Left lung (tissue), 4 donors: ENCODE measurements at regions not wholly inside any gene's neighbourhood (a gene's known extent, or its start where the extent isn't known, plus 50 kb on each side); places are given as distances from the start of the nearest gene placed in this dataset.
A peak's percentile ranks its signal among the peaks of the same experiment; 100 is the strongest.

Experiments
- ATAC-seq: fragments of 200-7000 bp; cut with Tn5 transposase; one replicate; pipeline ENCODE4 v1.9.1; 2020; ENCODE audit warnings: moderate library complexity
- DNase-seq, 4 donors: peaks; one replicate each; pipeline ENCODE4 v3.0.0-alpha.2; 2013 to 2020
- H3K27ac ChIP-seq, 2 donors: fragments of 200-600 bp; sonication (generic) in 1 of 2; one replicate each; pipeline versions ENCODE4 v1.5.0 to v1.8.0; 2020 to 2021
- H3K27me3 ChIP-seq, 2 donors: fragments of 200-600 bp; sonication (generic) in 1 of 2; one replicate each; pipeline versions ENCODE4 v1.5.0 to v1.8.0; 2020 to 2021
- H3K36me3 ChIP-seq, 2 donors: fragments of 200-600 bp; sonication (generic) in 1 of 2; one replicate each; pipeline versions ENCODE4 v1.5.0 to v1.8.0; 2020 to 2021
- H3K4me1 ChIP-seq, 2 donors: fragments of 200-600 bp; one replicate each; pipeline ENCODE4 v1.8.0; 2021
- H3K4me3 ChIP-seq, 2 donors: fragments of 200-600 bp; sonication (generic) in 1 of 2; one replicate each; pipeline versions ENCODE4 v1.5.0 to v1.8.0; 2020 to 2021; ENCODE audit warnings: mild to moderate bottlenecking in 1 of 2
- H3K9me3 ChIP-seq, 2 donors: fragments of 200-600 bp; sonication (generic) in 1 of 2; one replicate each; pipeline versions ENCODE4 v1.5.0 to v1.8.0; 2020 to 2021
- CTCF ChIP-seq, 2 donors: fragments of 200-600 bp; sonication (generic) in 1 of 2; IDR thresholded peaks; one replicate each; pipeline versions ENCODE4 v1.5.0 to v1.8.0; 2021; ENCODE audit warnings: antibody characterized with exemption in 2 of 2
- intact Hi-C, 2 donors: fragments of 100-400 bp; cut with DNase I; formaldehyde crosslinking; loops; one replicate each; pipeline versions ENCODE4 v1.11.2 to v1.14.2; 2022
- donor health status: DM: no; HTN: yes; CAD: no.
- donor health status: DM: no; HTN: no; CAD: no.

GRCh38 chr4:127236889-127237288, 395.9 kb upstream of the INTU start:
- H3K9me3 ChIP-seq = no peaks in the 10 kb centered on the region
- H3K27ac ChIP-seq = no peak overlapping the region
- H3K27me3 ChIP-seq = no peaks in the 10 kb centered on the region
- TF ChIP-seq CTCF (IDR thresholded peaks at IDR 0.05) = no peak
- DNase-seq = peak in 1 of 4 donors; percentile 33
- intact Hi-C loops = no loop called here
- ATAC-seq = peak; percentile 37
- no peaks in the 10 kb centered on the region for H3K4me1 ChIP-seq
- no peak overlapping the region for H3K4me3 ChIP-seq
- H3K36me3 ChIP-seq = no peaks in the 10 kb centered on the region

- H3K9me3 ChIP-seq = no peaks in the 10 kb centered on the region
- intact Hi-C loops = no loop called here
- no peaks in the 10 kb centered on the region for H3K4me1 ChIP-seq
- no peak overlapping the region for H3K4me3 ChIP-seq
- H3K27ac ChIP-seq = no peak overlapping the region
- no peaks in the 10 kb centered on the region for H3K36me3 ChIP-seq
- TF ChIP-seq CTCF (IDR thresholded peaks at IDR 0.05) = no peak
- ATAC-seq (no peak), DNase-seq (peak in 1 of 4 donors; percentile 36)
- no peaks in the 10 kb centered on the region for H3K27me3 ChIP-seq
Observed at GRCh38 chr4:127237581-127237980, 395.2 kb upstream of the INTU start.

GRCh38 chr4:127238956-127239475, 393.7 kb upstream of the INTU start:
- Histone ChIP-seq H3K4me3 (no peak overlapping the region), H3K9me3 (no peaks in the 10 kb centered on the region), H3K27ac (no peak overlapping the region), H3K36me3 (no peaks in the 10 kb centered on the region), H3K4me1 (no peaks in the 10 kb centered on the region), H3K27me3 (no peaks in the 10 kb centered on the region)
- DNase-seq = no peak
- intact Hi-C loops = no loop called here
- no peak for ATAC-seq
- no peak for TF ChIP-seq CTCF (IDR thresholded peaks at IDR 0.05)

- no peak overlapping the region for H3K27ac ChIP-seq
- no peaks in the 10 kb centered on the region for H3K27me3 ChIP-seq
- intact Hi-C loops = no loop called here
- no peak for TF ChIP-seq CTCF (IDR thresholded peaks at IDR 0.05)
- ATAC-seq = no peak
- no peaks in the 10 kb centered on the region for H3K4me1 ChIP-seq
- H3K9me3 ChIP-seq = no peaks in the 10 kb centered on the region
- no peak for DNase-seq
- H3K4me3 ChIP-seq = no peak overlapping the region
- no peaks in the 10 kb centered on the region for H3K36me3 ChIP-seq
Observed at GRCh38 chr4:127239902-127240763, 392.6 kb upstream of the INTU start.

- H3K9me3 ChIP-seq = no peaks in the 10 kb centered on the region
- intact Hi-C loops = no loop called here
- H3K4me3 ChIP-seq = no peak overlapping the region
- ATAC-seq = no peak
- H3K27ac ChIP-seq = no peak overlapping the region
- no peaks in the 10 kb centered on the region for H3K4me1 ChIP-seq
- DNase-seq = no peak
- TF ChIP-seq CTCF (IDR thresholded peaks at IDR 0.05) = no peak
- no peaks in the 10 kb centered on the region for H3K36me3 ChIP-seq
- H3K27me3 ChIP-seq = no peaks in the 10 kb centered on the region
Observed at GRCh38 chr4:127240764-127241105, 392.0 kb upstream of the INTU start.
